HG02884 (cell line): ENCODE measurements at regions not wholly inside any gene's neighbourhood (a gene's known extent, or its start where the extent isn't known, plus 50 kb on each side); places are given as distances from the start of the nearest gene placed in this dataset.
A peak's percentile ranks its signal among the peaks of the same experiment; 100 is the strongest.

ENCODE experiments used
- ATAC-seq: cut with Tn5 transposase; IDR thresholded peaks from one replicate; pipeline ENCODE4 v1.9.1; 2021; ENCODE audit warnings: mild to moderate bottlenecking, moderate library complexity; ENCODE audit not compliant: unreplicated experiment

DNA sequence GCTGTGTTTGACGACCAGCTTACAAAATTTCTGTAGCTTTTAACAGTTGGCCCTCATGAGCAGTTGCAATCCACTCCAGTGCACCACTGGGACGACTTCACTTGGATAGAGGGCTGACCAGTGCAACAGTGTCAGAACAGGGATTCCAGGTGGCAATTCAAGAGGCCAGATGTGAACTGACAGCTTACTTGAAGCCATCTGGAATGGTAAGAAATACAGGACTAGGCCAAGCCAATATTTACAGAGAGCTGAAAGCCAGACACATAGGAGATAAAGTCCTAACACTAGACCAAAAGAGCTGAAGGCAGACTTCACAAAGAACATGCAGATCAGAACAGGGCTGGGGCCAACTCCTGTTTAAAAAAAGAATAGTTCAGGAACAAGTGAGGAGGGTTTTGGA is 93.5 kb upstream of the NFIA start:
- no peak for ATAC-seq

GRCh38 chr1:60987904-60988303 is 94.5 kb upstream of the NFIA start:
- ATAC-seq: no peak

DNA sequence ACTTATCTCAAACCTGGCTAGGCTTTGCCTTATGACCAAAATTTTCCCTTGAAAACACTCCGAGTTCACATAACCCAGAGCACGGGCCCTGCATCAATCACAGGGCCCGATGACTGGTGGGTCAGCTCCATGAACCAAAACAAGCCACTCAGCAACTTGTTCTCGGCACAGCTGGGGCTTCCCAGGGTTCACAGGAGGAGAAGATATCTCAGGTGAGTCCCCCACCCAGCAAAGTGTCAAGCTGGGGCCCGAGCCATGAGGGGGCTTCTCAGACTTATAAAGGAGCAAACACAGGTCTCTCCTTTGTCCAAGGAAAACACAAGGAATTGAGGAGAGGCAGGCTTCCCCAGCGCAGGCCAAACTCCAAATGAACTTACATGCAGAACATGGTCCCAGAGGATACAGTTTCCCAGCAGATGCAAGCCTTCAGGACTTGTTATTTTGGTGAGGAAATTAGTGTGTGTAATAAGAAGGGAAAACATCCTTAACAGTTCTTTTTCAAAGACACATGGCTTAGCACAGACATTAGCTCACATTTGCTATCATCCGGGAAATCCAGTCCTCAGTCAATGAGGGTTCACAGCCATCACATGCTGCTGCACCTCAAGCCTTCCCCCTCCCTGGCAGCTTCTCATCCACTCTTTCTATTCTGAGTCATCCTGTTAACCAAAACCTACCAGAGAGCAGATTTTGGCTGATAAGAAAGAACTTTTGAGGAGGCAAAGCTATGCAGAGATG is 98.1 kb upstream of the NFIA start:
- no peak for ATAC-seq

GRCh38 chr1:60983701-60984061 is 98.7 kb upstream of the NFIA start:
- ATAC-seq: no peak

DNA sequence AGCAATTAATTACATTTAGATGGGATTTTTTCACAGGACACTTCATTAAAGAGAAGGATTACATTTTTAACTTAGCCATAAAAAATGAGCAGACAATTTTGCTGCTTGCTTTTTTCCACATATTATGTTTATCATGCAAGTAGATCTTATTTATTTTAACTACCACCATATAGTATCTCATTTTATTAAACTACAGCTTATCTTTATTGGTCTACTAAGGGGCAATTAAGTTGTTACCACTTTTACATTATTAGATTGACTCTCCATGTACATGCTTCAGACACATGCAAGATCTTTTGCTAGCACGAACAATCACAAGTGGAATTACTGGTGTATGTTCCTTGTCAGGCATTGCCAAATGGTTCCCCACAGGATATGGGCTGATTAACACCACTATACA is 99.8 kb upstream of the NFIA start:
- no peak for ATAC-seq

GRCh38 chr1:60981357-60981756 is 101.0 kb upstream of the NFIA start:
- no peak for ATAC-seq

DNA sequence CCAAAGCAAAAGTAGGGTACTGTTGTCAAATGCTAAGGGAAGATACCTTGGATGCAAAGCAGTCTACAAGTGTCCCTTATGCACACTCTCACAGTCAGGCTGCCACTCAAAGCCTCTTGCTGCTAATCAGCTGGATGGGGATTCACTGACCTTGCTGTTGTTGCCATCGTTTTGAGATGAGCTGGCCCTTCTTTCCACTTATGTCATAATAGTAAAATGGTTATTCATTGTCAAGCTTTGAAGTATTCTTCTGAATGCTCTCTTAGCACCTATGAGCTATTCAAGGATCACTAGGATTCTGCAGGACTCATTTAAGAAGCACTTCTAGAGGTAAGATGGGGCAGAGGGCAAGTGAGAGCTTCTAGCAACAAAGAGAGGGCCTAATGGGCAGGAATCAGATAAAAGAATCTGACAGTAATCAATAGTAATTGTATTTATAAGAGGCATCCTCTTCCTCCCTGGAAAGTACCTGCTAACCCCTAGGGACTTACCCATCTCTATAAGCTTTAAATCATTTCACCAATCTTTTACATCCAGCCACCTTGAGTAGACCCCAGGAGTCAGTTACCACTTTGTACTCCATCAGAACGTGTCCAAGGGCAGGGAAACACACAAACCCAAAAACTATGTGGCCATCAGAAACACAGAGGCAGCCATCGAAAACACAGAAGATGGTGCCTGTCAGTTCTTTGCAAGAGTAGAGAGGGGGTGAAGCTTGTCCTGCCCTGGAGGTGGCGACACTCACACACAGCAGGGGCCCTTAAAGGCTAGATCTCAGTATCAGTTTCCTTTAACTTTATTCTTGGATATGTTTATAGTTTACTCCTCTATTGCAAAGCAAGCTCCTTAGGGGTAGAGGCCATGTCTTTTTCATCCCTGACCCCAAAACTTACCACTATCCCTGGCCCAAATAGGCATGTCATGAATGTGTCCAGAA is 103.7 kb upstream of the NFIA start:
- peak; percentile 60 for ATAC-seq

- ATAC-seq: no peak
Measured at GRCh38 chr1:60977661-60978060, 104.7 kb upstream of the NFIA start.

DNA sequence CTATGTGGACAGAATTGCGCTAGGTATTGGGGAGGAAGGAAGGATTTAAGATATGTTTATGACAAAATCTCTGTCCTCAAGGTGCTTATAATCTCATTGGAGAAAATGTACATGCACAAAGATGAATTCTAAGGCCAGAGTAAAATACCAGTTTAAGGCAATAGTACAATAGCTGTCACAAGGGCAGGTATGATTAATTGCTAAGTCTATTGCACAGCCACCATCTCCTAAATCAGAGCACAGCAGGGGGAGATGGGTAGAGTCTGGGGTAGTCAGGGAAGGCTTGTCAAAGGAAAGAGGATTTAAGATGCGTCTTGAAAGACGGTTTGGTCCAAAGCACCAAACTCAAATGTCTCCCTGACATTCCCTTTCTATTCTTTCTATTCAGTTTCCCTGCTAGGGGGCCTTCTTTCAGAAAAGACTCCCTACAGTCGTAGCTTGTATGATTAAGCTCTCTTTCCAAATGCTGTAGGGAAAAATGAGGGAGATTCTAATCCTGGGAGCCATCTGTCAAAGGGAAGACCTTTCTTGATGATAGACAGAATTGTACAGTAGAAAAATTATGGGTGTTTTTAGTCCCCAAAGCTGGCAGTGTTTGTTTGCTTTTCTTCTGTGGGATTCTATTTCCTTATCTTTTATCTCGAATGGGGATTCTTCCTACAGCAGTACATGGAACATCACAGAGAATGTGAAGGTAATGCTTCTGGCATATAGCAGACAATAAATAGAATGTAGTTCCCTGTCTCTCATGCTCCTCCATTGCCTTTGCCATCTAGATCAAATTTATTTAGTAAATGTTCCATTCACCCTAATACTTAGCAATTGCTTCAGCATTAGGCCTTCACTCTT is 107.6 kb upstream of the NFIA start:
- no peak for ATAC-seq

GRCh38 chr1:60973668-60974067 is 108.7 kb upstream of the NFIA start:
- no peak for ATAC-seq

GRCh38 chr1:60972841-60973364 is 109.5 kb upstream of the NFIA start:
- ATAC-seq: no peak

DNA sequence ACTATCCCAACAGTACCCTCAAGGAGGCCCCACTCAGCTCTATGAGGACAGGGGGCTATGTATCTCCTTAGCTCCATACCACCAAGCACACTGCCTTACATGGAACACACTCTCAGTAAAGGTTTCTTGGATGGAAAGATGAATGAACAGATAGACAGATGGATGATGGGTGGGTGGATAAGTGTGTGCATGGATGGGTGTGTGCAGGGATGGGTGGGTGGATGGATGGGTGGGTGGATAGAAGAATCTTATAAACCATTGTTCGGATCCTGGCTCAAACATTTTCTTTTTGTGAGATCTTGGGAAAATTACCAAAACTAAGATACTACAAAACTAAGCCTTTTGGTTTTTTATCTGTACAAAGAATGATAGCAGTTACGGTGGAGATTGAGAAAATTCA is 111.0 kb upstream of the NFIA start:
- ATAC-seq: no peak

GRCh38 chr1:60969971-60970509 is 112.3 kb upstream of the NFIA start:
- no peak for ATAC-seq

GRCh38 chr1:60965280-60965854 is 117.0 kb upstream of the NFIA start:
- no peak for ATAC-seq

DNA sequence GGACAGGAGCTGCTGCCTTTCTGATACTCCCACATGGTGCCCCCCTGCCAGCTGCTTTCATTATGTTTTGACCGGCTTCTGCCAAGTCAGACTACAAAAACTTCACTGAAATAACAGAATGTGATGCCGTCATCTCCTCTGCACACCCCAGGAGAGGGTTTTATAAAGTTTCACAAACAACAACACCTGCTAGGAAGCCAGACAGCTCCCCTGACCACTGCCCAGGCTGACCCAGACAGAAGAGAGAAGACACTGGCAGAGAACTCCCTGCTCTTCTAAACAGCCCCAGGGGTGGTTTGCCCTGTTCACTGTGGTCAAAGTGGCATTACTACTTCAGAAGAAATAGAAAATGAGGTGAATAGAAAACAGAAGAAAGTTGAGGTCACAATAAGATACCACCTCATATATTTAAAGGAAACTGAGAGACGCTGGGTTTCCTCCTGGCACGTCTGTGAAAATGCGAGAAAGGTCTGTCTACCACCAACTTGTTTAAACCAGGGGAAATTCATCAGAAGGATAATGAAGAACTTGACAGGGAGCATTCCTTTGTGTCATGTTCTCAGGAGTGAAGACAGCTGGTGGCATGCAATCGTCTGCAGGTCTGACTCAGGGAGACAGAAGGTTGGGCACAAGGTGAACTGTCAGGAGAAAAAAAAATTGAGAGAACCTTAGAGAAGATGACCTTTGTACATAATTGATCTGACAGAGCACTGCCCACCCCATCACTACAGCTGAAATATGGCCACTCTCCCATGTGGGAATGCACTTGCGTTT is 119.0 kb upstream of the NFIA start:
- ATAC-seq: no peak

DNA sequence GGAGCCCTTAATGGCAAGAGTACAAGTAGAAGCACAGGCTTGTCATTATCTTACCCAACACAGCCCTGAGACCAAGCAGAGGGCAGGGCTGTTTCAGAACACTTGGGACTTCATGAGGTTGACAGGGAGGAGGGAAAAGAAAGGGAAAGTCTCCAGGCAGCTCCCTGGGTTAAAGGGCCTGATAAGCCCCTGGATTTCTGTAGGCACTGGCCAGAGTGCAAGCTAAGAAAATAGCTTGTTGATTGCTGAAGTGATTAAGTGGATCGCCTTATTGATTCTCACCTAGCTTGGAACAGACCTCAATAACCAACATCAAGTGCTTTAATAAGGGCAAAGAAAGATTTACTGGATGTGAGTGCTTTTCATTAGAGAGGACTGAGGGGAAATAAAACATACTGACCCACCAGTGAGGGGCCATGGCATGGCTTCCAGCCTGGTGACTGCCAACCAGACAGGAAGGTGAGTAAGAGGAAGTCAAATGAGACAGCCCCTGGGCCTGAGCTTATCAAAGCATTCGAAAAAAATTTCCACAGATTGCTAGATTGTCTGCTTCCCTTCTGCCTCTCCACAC is 121.4 kb upstream of the NFIA start:
- no peak for ATAC-seq

- no peak for ATAC-seq
Measured at GRCh38 chr1:60959701-60960100, 122.7 kb upstream of the NFIA start.

- no peak for ATAC-seq
Measured at GRCh38 chr1:60958001-60958400, 124.4 kb upstream of the NFIA start.

DNA sequence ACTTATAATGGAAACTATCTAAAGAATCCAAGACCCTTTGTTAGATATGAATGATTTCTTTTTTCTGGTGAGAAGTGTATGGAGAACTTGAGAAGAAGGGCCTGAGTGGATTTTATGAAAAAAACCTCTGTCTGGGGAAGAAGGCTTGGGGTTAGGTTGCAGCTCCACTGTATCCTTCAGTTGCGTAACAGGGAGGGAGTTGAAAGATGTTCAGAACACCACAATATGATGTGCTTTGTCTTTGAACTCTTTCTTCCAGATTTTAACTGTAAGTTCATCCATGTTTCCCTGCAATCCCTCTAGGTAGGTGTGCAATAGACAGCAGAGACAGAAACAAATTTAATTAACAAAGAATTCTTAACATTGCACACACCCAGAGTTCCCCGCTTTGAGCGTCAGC is 125.8 kb upstream of the NFIA start:
- ATAC-seq: no peak
